ENCODE measurements at regions not wholly inside any gene's neighbourhood (a gene's known extent, or its start where the extent isn't known, plus 50 kb on each side); places are given as distances from the start of the nearest gene placed in this dataset.
A peak's percentile ranks its signal among the peaks of the same experiment; 100 is the strongest.

DNA sequence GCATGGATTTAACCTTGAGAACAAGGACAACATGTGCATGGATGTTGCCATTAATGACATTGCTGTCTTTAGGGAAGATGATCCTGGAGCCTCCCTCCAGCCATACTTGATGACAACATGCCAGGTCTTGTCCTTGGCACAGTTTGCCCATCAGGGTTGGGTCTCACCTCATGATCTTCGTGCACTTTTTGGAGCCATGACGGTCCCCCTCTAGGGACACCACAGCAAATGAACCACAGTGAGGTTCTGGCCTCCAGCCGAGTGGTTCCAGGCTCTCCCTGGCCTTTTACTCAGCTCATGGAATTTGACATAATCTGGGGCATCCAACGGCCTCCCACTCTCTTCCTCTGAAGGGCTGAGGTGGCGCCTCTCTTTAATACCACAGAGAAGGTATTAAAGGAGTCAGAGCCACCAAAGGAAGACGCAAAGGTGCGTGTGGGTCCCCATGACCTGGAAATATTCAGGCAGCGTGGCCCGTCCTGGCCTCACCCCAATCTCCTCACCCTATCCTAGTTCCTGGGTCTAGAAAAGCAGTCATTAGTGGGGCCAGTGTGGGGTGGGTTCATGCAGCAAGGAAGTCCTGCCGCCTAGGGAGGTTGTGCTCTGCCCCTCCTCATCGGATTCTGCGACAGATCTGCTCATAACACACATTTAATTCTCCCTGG is 184.8 kb downstream of the CXCL12 start:
- no peak for TF ChIP-seq CTCF (IDR thresholded peaks at IDR 0.05; ENCODE audit: low read depth, low read length)
- no peak for DNase-seq (ENCODE audit: extremely low read depth, low read depth)

GRCh38 chr10:44199267-44199666 is 185.6 kb downstream of the CXCL12 start:
- DNase-seq (ENCODE audit: extremely low read depth, low read depth), result no peak
- no peak for TF ChIP-seq CTCF (IDR thresholded peaks at IDR 0.05; ENCODE audit: low read depth, low read length)

- TF ChIP-seq CTCF (IDR thresholded peaks at IDR 0.05; ENCODE audit: low read depth, low read length), result no peak
- DNase-seq (ENCODE audit: extremely low read depth, low read depth), result no peak
Observed at GRCh38 chr10:44198780-44199097, 186.2 kb downstream of the CXCL12 start.

DNA sequence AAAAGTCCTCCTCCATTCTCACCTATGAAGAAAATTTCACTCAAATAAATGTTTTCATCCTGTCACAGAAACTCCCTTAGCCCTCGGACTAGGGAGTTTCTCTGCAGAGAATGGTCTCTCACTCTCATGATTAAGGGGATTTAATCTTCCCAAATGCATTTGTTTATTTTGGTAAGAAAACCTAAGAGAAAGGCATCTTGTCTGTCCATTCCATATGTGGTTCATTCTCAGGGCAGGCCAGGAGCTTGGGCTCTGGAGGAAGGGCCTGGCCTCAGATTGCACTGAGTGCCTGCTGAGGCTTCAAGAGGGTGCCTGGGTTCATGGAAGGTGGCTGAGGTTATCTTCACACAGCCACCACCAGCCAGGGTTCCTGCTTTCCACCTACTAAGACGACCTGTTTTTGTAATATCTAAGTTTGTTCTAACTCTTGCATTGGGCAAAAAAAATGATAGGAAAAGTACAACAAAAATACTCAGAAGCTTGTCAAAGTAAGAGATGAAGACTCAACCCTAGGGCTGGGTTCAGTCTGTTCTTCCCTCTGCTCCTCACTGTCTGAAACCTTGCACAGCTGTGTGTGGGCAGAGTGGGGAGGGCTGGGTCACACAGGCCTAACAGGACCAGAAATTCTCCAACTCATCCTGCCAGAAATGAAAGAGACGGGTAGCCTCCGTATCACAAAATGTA is 186.7 kb downstream of the CXCL12 start:
- TF ChIP-seq CTCF (IDR thresholded peaks at IDR 0.05; ENCODE audit: low read depth, low read length), result no peak

GRCh38 chr10:44197646-44198045 is 187.3 kb downstream of the CXCL12 start:
- DNase-seq (ENCODE audit: extremely low read depth, low read depth), result no peak
- no peak for TF ChIP-seq CTCF (IDR thresholded peaks at IDR 0.05; ENCODE audit: low read depth, low read length)

More for the DNA sequence above, 186.7 kb downstream of the CXCL12 start:
- DNase-seq (ENCODE audit: extremely low read depth, low read depth), result peak; percentile 64

GRCh38 chr10:44196336-44196735 is 188.6 kb downstream of the CXCL12 start:
- DNase-seq (ENCODE audit: extremely low read depth, low read depth), result no peak
- TF ChIP-seq CTCF (IDR thresholded peaks at IDR 0.05; ENCODE audit: low read depth, low read length), result no peak

DNA sequence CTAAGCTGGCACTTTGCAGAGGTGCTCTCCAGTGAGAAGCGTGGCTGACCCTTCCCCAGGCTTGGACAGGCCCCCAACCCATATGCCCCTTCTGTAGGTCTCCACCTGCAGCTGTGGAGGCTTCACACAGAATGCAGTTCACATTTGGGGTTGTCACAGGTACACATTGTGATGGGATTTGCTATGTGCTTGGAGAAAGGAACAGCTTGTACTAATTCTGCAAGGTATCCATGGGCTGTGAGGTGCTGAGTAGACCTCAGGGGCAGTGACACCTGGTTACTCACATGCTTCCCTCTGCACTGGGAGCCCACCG is 188.9 kb downstream of the CXCL12 start:
- no peak for DNase-seq (ENCODE audit: extremely low read depth, low read depth)
- TF ChIP-seq CTCF (IDR thresholded peaks at IDR 0.05; ENCODE audit: low read depth, low read length), result no peak
